NCI-H1105 treated with DMSO at 0.1 percent for 48 hours (cell line): ENCODE measurements at regions not wholly inside any gene's neighbourhood (a gene's known extent, or its start where the extent isn't known, plus 50 kb on each side); places are given as distances from the start of the nearest gene placed in this dataset.
"Not testable (repeated sequence)": the region's sequence is repeated elsewhere in the genome, so short reads cannot be mapped to it uniquely, and the experiment has no call there.

ENCODE experiments used
- DNase-seq: peaks from one replicate; lab custom pipeline; 2025; lab: John Stamatoyannopoulos, UW

DNA sequence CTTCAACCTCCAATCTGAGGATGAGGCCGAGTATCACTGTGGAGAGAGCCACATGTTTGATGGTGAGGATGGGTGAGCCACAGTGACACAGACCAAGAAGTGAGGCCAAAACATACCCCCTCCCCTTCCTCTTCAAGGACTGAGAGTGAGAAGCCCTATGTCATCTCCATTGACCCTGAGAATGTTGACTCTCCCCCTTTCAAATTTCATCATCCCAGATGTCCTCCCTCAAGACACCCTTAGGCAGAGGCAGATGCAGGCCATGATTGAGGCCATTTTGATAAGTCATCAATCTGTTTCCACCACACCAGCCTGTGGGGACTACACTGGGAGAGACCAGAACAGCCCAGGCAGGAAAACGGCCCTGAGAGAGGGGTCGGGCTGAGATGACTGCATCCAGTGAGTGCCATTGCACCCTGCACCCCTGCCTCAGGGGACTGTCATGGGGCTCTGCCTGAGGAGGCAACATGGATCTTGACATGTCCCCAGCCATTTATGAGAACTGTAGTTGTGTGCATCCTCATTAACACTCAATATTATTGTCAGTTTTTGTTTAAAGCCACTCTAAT lies 84.2 kb upstream of the IGLL5 start:
- no peak for DNase-seq

DNA sequence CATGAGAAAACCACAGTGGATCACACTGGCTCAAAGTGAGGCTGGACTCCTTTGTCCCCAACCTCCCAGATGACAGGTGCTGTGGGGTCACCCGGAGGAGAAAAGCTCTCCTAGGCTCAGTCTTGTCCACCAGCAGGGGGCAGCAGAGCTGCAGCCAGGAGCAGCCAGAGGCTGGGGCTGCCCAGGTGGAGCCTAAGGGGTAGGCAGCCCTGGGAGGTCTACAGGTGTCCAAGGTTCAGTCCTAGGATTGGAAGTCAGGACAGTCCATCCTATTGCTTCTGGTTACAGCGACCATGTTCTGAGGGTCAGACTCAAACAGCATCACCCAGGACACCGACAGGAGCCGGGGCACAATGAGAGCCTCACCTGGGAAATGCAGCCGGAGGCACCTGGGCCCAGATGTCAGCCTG lies 77.6 kb upstream of the IGLL5 start:
- peak; percentile 25 for DNase-seq

DNA sequence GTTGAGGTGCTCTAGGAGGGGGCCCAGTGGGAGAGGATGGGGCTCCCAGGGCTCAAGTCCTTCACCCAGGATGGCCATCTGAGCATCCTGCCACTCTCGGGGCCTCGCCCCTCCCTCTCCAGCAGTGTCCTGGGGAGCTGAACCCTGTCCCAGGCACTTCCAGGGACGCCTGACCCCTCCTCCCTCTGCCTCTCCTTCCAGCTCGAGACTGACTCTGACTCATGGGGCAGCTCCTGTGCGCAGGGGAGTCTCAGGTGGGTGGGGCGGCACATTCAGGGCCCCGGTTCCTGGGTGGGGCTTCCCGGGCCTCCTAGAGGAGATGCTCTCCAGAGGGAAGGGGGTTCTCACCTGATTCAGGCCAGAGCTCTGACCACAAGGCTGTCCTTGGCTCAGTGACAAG lies 77.1 kb upstream of the IGLL5 start:
- DNase-seq, result no peak

DNA sequence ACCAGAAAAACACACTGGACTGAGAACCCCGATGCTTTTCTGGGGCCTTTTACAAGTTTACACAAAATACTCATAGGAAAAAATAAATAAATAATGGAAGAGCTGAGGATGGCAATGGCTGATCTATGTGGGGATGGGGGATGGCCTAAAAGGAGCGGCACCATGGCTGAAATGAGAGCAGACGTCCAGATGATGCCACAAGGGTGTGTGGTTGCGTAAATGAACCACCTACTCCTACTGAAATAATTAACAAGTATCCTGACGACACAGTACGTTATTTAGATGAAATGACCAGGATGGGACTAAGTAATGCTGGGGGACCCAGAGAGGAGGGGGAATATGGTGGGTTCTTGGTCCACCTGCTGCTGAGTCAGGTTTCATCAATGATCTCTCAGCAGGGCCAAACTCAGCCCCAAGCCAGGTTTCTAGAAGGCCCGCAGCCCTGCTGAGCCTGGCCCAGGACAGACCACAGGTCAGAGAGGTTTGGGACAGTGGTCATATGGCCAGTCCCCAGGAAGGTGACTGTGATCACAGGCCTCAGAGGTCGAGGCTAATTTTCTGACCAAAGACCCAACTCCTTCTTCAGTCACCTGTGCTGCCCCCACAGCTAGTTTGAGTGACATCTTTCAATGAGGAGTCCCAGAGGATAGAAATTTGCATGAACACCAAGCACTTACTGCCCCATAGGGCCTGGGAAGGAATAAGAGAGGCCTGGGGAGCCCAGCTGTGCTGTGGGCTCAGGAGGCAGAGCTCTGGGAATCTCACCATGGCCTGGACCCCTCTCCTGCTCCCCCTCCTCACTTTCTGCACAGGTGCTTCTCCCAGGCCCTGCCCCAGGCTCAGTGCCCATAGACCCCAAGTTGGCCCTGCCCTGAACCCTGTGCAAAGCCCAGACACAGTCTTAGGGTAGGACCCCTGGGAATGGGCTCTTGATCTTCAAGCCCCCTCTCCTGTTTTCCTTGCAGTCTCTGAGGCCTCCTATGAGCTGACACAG lies 76.3 kb upstream of the IGLL5 start:
- DNase-seq, result no peak

DNA sequence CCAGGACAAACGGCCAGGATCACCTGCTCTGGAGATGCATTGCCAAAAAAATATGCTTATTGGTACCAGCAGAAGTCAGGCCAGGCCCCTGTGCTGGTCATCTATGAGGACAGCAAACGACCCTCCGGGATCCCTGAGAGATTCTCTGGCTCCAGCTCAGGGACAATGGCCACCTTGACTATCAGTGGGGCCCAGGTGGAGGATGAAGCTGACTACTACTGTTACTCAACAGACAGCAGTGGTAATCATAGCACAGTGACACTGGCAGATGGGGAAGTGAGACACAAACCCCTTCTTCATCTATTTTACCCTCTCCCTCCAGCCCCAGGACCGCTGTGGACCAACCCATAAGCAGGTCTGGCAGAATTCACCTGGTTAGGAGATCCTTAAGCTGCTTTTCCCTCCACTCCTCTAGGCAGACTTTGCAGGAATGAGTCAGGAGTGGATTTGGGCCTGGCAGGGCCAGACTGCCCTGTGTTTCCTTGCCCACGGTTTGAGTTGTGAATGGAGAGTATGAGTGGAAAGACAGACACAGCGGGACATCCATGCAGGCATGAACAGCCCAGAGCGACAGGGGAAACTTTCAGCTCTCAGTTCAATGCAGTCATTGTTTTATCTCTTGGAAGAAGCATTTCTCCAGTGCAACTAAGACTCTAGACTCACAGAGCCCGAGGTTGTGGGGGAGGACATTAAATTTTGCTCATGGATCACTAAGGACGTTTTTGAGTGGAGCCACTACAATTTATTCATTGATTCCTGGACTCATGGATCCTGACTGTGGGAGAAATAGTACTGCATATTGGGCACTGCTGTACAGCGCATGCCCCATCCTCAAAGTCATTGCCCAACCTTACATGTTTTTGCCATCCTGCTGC lies 75.3 kb upstream of the IGLL5 start:
- DNase-seq, result no peak

DNA sequence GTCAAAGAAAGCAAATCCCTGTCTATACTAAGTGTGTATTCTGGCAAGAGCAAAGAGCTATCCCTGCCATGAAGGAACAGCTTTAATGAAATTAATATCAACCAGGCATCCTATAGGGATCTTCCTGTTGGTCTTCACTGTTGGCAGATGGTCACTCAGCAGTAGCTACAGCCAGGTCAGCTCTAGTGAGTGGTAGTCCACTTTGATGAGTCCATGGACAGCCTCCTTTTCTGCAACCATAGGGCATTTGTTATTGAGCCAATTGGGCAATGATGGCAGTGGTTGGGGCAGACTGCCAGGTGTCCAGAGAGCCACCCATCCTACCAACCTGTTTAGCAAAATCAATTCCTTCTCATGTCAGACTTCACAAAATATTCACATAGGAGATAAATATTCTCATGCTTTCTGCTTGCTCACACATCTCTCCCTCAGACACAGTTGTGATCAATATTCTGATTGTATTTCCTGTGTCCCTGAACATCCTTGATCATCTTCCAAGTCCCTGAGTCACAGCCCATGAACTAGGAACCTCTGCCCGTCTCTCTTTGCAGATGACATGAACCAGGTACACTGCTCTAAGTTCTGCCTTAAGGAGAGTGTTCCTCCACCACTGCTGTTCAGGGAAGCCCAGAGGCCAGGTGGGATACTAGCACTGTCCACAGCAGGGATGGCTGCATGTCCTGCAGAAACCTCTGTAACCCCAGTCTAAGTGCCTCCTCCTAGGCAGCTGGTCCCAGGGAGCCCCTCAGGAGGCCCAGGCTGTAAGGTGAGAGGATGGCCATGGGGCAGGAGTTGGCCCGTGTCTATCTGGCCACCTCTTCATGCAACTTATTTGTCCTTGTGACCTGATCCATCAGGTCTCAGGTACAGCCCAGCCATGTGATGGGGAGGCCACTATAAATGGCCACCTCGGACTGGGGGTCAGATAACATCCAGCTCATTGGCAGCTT lies 74.2 kb upstream of the IGLL5 start:
- no peak for DNase-seq

DNA sequence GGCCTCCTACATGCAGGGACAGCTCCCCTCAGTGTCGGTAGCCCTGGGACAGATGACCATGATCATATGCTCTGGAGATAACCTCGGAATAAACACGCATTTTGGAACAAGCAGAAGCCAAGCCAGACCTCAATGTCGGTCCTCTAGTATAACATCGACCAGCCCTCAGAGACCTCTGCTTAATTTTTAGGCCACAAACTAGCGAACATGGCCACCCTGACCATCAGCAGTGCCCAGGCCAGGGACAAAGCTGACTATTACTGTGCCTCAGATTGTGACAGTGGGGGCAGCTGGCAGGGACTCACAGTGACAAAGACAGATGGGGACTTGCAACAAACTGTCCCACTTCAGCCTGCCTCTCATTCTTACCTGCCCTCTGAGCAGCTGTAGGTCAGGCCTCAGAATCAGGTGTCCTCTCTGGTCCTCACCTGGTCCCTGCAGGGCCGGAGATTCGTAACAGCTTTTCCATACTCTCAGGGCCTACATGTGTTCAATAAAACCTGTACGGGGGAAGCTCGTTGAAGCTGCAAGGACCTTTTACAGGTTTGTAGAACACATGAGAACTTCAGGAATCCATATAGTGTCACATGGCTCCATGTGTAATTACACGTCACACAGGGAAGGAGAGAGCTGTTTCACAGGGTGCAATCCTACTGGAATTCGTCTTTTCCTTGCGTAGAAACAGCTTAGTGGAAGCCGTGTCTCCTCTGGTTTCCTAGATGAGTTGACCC lies 72.8 kb upstream of the IGLL5 start:
- no peak for DNase-seq

DNA sequence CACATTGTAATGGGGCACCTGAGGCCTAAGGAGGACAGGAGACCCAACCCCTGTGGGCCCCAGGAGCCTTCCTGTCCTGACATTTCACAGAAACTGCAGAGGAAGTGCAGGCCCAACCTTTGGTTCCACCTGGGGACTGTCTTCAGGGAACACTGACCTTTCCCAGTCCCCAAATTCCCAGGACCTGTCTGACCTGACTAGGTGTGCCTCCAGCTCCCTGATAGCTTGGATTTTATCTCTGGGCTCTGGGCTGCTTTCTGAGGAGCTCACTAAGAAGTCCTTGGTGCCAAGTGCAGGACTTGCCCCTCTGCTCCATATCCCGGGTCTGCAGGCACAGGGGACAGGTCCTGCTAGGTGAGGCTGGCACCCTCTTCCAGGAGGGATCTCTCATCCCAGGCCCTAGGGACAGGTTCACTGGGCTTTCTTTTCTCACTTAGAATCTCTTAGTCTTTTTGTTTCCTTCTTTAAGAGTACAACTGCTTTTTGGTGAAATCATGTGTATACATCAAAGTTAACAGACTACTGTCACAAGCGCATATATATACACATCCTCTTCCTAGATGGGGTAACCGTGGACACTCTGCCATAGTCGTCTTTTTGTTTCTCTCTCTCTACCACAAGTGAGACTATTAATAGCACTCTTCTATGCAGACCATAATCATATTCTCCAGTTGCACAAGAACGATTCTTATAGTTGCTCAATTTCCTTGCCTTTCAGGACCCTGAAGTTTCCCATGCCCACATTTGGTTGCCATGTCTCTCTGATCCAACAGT lies 72.0 kb upstream of the IGLL5 start:
- no peak for DNase-seq

DNA sequence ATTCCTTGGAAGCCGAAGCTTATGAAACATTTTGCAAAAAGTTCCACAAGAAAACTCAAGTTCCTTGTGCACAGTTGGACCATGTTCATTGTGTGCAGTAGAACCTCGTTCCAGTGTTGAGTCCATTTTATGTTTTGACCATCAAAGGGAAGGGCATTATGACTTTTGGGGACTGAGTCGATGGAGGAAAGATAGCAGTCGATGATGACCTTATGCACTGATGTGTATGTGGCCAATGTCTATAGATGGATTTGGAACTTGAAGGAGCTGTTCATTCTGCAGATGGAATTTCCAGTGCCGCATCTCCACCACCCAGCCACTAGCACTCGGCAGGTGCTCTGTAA lies 71.5 kb upstream of the IGLL5 start:
- DNase-seq, result no peak

DNA sequence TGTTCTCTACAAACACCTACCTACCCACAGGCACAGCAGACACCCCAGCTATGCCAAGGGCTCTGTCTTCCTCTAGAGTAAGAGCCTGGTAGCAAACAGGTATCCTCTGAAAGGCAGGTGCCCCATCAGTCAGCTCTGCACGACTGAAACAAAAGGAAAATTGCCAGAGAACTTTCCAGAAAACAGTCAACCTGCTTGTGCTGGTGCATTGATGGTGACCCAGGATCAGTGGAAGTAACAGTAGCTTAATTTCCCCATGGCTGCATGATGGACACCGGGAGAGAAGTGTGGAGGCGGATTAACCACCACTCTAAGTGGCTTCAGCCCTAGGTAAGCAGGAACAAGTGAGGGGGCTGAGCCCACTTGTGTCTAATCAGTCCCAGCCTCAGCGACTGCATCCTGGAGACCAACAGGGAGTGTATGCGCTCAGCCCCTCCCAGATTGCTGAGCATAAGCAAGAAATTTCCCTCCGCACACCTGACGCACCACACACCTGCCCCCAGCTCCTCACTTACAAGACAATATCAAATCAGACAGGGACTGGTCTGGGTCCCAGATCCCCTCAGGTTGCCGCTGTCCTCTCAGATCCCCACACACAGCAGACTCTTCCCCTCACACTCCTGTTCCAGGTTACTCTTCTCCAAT lies 70.7 kb upstream of the IGLL5 start:
- no peak for DNase-seq

DNA sequence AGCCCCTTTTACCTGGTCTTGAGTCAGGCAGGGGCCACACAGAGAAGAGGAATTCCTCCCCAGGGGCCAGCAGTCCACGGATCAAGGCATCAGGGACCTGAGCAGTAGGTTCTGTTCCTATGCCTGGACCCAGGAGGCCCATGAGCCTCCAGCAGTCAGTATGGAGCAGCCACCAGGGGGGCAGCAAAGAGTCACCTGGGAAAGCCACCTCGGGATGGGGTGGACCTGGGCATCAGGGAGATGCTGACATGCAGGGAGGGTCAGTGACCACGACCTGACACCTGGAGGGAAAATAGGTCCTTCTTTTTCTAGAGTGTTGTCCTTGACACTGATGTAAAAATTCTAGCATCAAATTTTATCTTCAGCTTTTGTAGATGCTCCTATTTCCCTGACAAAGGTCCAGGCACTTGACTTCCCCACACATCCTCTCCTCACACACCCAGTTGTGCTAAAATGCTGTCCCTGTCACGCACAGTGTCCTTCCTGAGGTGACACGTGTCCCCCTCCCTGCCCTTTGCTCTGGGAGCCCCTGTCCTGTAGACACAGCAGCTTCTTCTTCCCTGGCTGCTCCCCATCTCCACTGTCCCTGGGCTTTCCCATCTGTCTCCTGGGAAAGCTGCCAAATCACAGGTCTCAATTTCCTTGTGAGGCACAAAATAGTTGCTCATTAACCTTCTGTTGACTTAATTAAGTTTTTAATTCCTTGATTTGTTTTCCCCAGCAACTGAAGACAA lies 70.0 kb upstream of the IGLL5 start:
- no peak for DNase-seq

DNA sequence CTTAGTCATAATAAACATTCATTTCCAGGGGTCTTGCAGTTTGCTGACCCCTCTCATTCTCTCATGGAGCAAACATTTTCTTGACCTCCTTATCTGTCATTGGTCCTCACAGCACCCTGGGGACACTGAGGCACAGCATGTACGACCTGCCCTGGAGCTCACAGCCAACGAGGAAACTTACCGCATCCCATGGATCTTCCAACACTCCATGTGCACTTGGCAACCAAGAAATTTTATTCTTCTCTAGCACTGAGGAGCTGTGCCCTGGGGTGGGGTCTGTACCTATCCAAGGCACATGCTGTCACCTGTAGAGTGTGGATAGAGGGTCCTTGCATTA lies 69.4 kb upstream of the IGLL5 start:
- no peak for DNase-seq

DNA sequence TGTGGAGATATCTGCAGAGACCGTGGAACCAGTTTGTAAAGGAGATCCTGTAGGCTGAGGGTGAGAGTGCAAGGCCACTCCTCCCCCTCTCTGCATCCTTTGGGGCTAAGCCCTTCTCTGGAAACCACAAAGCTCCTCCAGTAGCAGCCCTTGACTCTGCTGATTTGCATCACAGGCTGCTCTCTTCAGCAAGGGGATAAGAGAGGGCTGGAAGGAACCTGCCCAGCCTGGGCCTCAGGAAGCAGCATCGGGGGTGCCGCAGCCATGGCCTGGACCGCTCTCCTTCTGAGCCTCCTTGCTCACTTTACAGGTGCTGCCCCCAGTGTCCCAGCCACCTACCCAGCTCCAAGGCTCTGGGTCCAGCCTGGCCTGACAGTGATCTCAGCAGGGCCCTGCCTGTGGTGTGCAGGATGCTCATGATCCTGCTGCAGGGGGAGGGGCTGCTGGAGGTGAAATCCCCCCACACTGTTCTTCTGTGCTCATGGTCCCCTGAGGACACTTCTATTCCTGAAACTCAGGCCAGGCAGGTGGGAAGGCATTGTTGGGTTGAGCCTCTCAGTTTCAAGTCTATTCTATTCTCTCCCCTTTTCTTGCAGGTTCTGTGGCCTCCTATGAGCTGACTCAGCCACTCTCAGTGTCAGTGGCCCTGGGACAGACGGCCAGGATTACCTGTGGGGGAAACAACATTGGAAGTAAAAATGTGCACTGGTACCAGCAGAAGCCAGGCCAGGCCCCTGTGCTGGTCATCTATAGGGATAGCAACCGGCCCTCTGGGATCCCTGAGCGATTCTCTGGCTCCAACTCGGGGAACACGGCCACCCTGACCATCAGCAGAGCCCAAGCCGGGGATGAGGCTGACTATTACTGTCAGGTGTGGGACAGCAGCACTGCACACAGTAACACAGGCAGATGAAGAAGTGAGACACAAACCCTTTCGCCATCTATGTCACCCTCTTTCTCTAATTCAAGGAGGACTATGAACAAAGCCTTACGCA lies 68.5 kb upstream of the IGLL5 start:
- no peak for DNase-seq

DNA sequence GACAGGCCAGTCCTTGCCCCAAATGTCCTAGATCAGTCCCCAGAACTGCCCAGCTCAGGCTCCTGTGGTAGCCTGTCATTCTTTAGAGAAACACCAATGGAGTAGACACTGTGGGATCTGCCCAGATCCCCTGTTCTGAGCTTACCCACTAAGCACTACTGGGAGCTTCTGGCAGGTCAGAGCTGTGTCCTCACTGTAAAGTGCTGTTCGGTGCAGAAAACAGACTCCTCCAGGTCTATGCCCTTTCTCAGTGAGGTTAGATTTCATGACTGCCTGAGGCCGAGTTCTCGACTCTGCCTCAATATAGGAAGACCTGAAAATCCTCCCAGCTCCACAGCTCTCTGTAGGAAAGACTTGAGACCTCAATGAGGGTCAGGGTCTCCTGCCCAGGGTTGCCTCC lies 67.5 kb upstream of the IGLL5 start:
- DNase-seq, result no peak

DNA sequence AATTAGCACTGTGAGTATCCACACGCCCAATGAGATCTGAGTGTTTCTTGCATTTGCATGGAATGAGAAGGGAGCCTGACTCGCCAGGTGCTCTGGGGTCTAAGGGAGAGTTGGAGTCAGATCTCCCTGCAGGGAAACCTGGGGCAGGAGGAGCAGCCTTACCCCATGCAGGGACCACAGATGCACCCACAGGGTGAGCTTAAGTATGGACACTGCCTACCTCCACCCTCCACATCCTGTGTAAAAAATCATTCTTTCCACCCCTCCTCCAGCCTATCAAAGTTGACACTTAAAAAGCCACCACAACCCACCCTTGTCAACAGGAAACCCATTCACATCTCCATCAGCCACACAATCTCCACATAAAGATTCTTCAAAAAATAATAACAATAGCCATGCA lies 67.0 kb upstream of the IGLL5 start:
- no peak for DNase-seq

DNA sequence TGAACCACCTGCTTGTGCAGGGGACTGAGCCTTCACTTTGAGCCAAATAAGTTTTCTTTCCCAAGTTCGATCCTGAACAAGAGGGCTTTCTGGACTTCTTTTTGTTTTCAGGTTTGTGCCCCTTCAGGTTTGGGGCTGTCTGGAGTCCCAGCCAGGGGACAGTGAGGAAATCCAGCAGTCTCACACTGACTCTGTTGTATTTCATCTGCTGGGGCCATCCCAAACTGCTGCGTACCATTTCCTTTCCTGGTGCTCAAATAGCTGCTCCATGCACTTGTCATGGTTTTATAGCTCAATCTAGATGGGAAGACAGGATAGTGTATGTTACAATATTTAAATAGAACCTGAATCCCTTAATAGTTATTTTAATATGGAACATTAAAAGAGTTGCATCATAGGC lies 66.3 kb upstream of the IGLL5 start:
- DNase-seq, result no peak

DNA sequence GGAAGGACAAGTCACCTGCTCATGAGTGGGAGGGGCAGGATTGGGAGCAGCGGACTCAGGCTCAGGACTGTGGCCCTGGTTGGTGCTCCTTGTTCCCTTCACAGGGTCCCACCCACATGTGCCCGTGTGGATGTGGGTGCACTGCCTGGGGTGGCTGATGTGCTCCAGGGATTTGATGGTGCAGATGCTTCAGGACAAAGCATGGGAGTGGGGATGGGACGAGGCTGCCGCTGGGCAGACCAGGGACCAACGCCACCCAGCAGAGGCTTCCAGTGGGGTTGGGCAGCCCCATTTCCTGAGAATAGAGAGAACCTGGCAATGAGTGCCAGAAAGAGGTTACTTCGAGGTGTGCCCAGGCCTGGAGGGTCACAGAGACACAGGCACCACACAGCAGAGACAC lies 65.5 kb upstream of the IGLL5 start:
- no peak for DNase-seq

DNA sequence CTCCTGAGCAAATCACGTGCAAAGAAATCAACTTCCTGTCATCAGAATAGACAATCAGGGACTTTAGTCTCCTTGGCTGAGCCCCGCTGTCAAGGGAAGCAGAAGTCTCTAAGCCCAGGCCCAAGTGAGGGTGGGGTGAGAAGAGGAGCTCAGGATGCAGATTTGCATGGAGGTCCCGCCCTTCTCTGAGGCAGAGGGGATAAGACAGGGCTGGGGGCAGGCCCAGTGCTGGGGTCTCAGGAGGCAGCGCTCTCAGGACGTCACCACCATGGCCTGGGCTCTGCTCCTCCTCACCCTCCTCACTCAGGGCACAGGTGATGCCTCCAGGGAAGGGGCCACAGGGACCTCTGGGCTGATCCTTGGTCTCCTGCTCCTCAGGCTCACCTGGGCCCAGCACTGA lies 65.1 kb upstream of the IGLL5 start:
- DNase-seq, result not testable (repeated sequence)
